Mammary epithelial cell (primary cell): ENCODE measurements at regions not wholly inside any gene's neighbourhood (a gene's known extent, or its start where the extent isn't known, plus 50 kb on each side); places are given as distances from the start of the nearest gene placed in this dataset.

ENCODE experiments used
- CTCF ChIP-seq, 2 donors: IDR thresholded peaks in 1 of 2; conservative IDR thresholded peaks in 1 of 2; 2 replicates each; pipeline ENCODE4 v1.5.1; 2011 to 2012; ENCODE audit warnings: inconsistent platforms in 2 of 2, low read length in 2 of 2, mild to moderate bottlenecking in 2 of 2, control low read depth in 1 of 2, low read depth in 1 of 2; ENCODE audit not compliant: insufficient read depth in 1 of 2; ENCODE audit errors: extremely low read depth in 1 of 2
- EZH2 ChIP-seq: IDR thresholded peaks from 2 replicates; pipeline ENCODE4 v1.6.1; 2012; ENCODE audit warnings: low read length, inconsistent platforms, borderline replicate concordance

- TF ChIP-seq CTCF (conservative IDR thresholded peaks at IDR 0.05 in 1 of 2, IDR thresholded peaks at IDR 0.05 in 1 of 2; ENCODE audit: extremely low read depth in 1 of 2, insufficient read depth in 1 of 2, low read depth in 1 of 2, low read length in 2 of 2) (no peak), EZH2 (no peak)
Observed at GRCh38 chr22:48757985-48758561, 1069.6 kb downstream of the BRD1 start.
